H1 (cell line): ENCODE measurements at regions not wholly inside any gene's neighbourhood (a gene's known extent, or its start where the extent isn't known, plus 50 kb on each side); places are given as distances from the start of the nearest gene placed in this dataset.

Experiments
- EGR1 ChIP-seq: IDR thresholded peaks from 2 replicates; pipeline ENCODE4 v1.6.1; 2011; ENCODE audit warnings: low read depth, low read length, borderline replicate concordance
- NRF1 ChIP-seq: IDR thresholded peaks from 2 replicates; pipeline ENCODE4 v1.6.1; 2011; ENCODE audit warnings: mild to moderate bottlenecking, low read depth, low read length, improper control_type of control experiment
- RXRA ChIP-seq: IDR thresholded peaks from 2 replicates; pipeline ENCODE4 v1.6.1; 2011; ENCODE audit warnings: low read depth, mild to moderate bottlenecking, low read length, moderate library complexity; ENCODE audit not compliant: insufficient read depth
- SRF ChIP-seq: IDR thresholded peaks from 2 replicates; pipeline ENCODE4 v1.6.1; 2011; ENCODE audit warnings: mild to moderate bottlenecking, low read depth, low read length, moderate library complexity

GRCh38 chr5:158594595-158595242 lies 505.0 kb downstream of the EBF1 start (continued):
- TF ChIP-seq EGR1 (no peak), SRF (no peak), NRF1 (no peak), RXRA (no peak)
